ENCODE measurements at regions not wholly inside any gene's neighbourhood (a gene's known extent, or its start where the extent isn't known, plus 50 kb on each side); places are given as distances from the start of the nearest gene placed in this dataset.

- POLR2A ChIA-PET: no interaction called here
Measured at GRCh38 chr19:28585796-28586195, 627.2 kb downstream of the UQCRFS1 start.

GRCh38 chr19:28583713-28584112, 629.2 kb downstream of the UQCRFS1 start:
- no peak for TF ChIP-seq CTCF (IDR thresholded peaks at IDR 0.05; ENCODE audit: unreplicated experiment)
- DNase-seq (ENCODE audit: unreplicated experiment): no peak
- BruUV-seq (replicated peaks): no TSS peak
- ChIA-PET CTCF (no interaction called here), POLR2A (no interaction called here)
- Mint-ChIP-seq H3K4me1 (ENCODE audit: insufficient read depth, unreplicated experiment) (no peaks in the 10 kb centered on the region), H3K4me3 (ENCODE audit: unreplicated experiment) (no peak overlapping the region), H3K27me3 (ENCODE audit: insufficient read depth, unreplicated experiment) (no peaks in the 10 kb centered on the region), H3K9me3 (ENCODE audit: unreplicated experiment) (peaks cover 50% of the 10 kb centered on the region), H3K27ac (ENCODE audit: low read depth, unreplicated experiment) (no peak overlapping the region), H3K36me3 (ENCODE audit: insufficient read depth, unreplicated experiment) (no peaks in the 10 kb centered on the region)
- intact Hi-C loops (cut with micrococcal nuclease): no loop called here

More at GRCh38 chr19:28585796-28586195, 627.2 kb downstream of the UQCRFS1 start:
- no peak overlapping the region for H3K27ac Mint-ChIP-seq (ENCODE audit: low read depth, unreplicated experiment)
- peaks cover 58% of the 10 kb centered on the region for H3K9me3 Mint-ChIP-seq (ENCODE audit: unreplicated experiment)
- H3K36me3 Mint-ChIP-seq (ENCODE audit: insufficient read depth, unreplicated experiment): no peaks in the 10 kb centered on the region
- no TSS peak for BruUV-seq (replicated peaks)
- H3K4me1 Mint-ChIP-seq (ENCODE audit: insufficient read depth, unreplicated experiment): no peaks in the 10 kb centered on the region
- H3K4me3 Mint-ChIP-seq (ENCODE audit: unreplicated experiment): no peak overlapping the region
- TF ChIP-seq CTCF (IDR thresholded peaks at IDR 0.05; ENCODE audit: unreplicated experiment): no peak
- no peaks in the 10 kb centered on the region for H3K27me3 Mint-ChIP-seq (ENCODE audit: insufficient read depth, unreplicated experiment)
- intact Hi-C loops (cut with micrococcal nuclease): no loop called here
- CTCF ChIA-PET: no interaction called here
- no peak for DNase-seq (ENCODE audit: unreplicated experiment)

GRCh38 chr19:28583242-28583641, 629.7 kb downstream of the UQCRFS1 start:
- no peak for TF ChIP-seq CTCF (IDR thresholded peaks at IDR 0.05; ENCODE audit: unreplicated experiment)
- H3K4me3 Mint-ChIP-seq (ENCODE audit: unreplicated experiment): no peak overlapping the region
- H3K36me3 Mint-ChIP-seq (ENCODE audit: insufficient read depth, unreplicated experiment): no peaks in the 10 kb centered on the region
- no peaks in the 10 kb centered on the region for H3K4me1 Mint-ChIP-seq (ENCODE audit: insufficient read depth, unreplicated experiment)
- H3K27ac Mint-ChIP-seq (ENCODE audit: low read depth, unreplicated experiment): no peak overlapping the region
- intact Hi-C loops (cut with micrococcal nuclease): no loop called here
- no peaks in the 10 kb centered on the region for H3K27me3 Mint-ChIP-seq (ENCODE audit: insufficient read depth, unreplicated experiment)
- no TSS peak for BruUV-seq (replicated peaks)
- POLR2A ChIA-PET: no interaction called here
- peaks cover 47% of the 10 kb centered on the region for H3K9me3 Mint-ChIP-seq (ENCODE audit: unreplicated experiment)
- CTCF ChIA-PET: no interaction called here
- DNase-seq (ENCODE audit: unreplicated experiment): no peak

- intact Hi-C loops (cut with micrococcal nuclease): no loop called here
- no peaks in the 10 kb centered on the region for H3K27me3 Mint-ChIP-seq (ENCODE audit: insufficient read depth, unreplicated experiment)
- no TSS peak for BruUV-seq (replicated peaks)
- H3K27ac Mint-ChIP-seq (ENCODE audit: low read depth, unreplicated experiment): no peak overlapping the region
- ChIA-PET CTCF (no interaction called here), POLR2A (no interaction called here)
- no peak for TF ChIP-seq CTCF (IDR thresholded peaks at IDR 0.05; ENCODE audit: unreplicated experiment)
- H3K4me3 Mint-ChIP-seq (ENCODE audit: unreplicated experiment): no peak overlapping the region
- no peaks in the 10 kb centered on the region for H3K4me1 Mint-ChIP-seq (ENCODE audit: insufficient read depth, unreplicated experiment)
- no peaks in the 10 kb centered on the region for H3K36me3 Mint-ChIP-seq (ENCODE audit: insufficient read depth, unreplicated experiment)
- peaks cover 47% of the 10 kb centered on the region for H3K9me3 Mint-ChIP-seq (ENCODE audit: unreplicated experiment)
- no peak for DNase-seq (ENCODE audit: unreplicated experiment)
Measured at GRCh38 chr19:28582796-28583195, 630.2 kb downstream of the UQCRFS1 start.
